Left renal pelvis (tissue), 4 donors: ENCODE measurements at regions not wholly inside any gene's neighbourhood (a gene's known extent, or its start where the extent isn't known, plus 50 kb on each side); places are given as distances from the start of the nearest gene placed in this dataset.
"Not testable (repeated sequence)": the region's sequence is repeated elsewhere in the genome, so short reads cannot be mapped to it uniquely, and the experiment has no call there.

Source experiments
- DNase-seq, 4 donors: peaks; one replicate each; pipeline ENCODE4 v3.0.0-alpha.2; 2013; ENCODE audit warnings: low read depth in 4 of 4, low spot score in 3 of 4

DNA sequence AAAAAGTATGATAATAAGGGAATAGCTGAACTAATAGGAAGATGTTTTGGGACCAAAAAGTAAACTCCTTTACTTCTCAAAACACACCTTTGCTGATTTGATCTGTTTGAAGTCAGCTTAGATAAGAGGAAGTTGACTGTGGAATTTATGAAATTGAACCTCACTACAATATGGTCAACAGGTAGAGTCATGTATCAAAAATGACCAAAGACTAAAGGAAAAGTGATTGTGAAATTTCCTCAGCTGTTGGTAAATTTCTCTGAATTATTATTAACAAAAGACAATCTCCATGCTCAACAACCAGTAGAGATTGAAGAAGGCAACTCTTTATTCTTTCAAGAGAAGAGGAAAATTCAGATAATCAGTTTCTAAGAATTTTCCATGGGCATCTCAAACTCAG lies 826.5 kb downstream of the KCNA4 start:
- no peak for DNase-seq

DNA sequence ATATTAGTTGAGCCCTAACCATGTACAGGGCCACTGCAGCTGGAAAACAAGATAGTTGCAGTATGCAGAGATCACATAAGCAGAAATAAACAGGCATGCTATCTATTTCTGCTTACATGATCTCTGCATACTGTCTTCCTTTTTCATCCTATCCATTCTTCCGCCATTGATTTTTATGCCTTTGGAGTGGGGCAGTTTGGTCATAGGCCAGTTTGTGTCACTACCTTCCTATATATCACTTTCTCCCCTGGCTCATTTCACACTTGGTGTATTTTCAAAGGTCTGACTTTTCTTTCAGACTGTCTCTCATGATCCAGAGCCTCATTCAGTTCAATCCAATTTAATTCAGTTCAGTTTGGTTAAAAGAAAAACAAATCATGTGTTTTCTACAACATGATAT lies 829.6 kb downstream of the KCNA4 start:
- DNase-seq = peak in 1 of 4 donors; percentile 22

DNA sequence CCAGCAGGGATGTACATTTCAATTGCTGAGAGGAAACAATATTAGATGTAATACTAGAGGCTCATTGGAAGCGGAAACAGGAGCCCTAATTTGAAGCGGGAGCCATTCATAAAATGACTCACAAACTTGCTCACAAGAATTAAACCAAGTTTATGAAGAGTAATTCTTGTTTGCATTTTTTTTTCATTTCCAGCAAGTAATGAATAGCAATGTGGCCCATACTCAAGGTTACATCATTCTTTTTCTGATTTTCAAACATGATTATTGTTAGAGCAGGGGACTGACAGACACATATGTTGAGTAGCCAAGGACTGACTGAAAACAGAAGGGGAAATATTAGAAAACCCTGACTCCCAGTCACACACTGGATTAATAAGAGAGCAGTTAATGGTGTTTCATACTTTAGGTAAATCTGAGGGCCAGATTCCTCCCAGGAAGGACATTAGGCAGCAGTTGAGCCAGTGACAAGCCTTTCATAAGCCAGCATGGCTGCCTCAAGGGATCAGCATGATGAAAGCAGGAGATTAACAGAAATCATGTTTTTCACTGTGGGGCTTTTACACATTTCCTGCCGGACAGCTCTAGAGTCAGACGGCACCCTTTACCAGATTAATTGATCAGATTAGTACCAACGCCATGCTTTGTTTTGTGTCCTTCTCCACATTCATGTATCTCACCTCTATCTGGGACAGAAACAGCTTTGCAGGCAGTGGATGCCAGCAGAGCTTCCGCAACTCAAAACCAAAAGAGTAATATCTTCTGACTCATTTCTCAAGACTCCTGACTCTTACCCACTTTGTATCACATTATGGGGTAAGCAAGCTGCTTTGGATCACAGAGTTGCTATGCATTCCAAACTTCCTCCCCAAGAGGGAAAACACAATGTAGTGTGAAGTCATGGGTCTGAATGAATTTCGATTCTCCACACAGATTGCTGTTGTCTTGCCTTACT lies 831.6 kb downstream of the KCNA4 start:
- no peak for DNase-seq

DNA sequence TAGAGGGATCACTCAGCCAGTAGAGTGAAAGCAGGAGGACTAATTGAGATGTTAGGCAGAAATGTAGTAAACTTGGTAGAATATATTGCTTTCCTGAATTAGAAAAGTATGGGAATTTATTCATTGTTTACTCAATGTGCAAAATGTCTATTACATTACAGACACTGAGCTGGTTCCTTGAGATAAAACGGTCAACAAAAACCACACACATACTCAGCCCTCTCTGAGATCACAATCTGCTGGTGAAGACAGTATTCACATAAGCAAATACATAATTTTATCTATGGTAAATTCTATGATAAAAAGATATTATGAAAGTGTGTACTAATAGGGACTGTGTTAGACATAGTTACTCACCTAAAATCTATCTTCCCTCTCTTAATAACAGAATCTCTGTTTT lies 833.5 kb downstream of the KCNA4 start:
- DNase-seq = no peak

DNA sequence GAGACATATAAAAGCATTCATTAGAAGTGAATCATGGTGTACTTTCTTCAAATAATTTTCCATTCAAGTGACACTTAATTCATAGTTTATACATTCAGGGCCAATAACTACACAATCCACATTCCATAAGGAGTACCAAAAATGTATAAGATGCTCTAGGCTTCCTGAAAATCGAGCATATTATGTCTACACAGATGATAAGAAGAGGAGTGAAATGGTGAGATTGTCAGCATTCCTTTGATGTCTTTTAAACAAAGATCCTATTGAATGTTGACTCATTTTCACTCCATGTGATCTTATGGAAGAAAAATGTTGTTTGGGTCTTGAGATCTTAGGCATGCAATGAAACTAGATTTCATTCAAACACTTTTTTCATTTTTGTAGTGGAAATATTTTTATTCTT lies 843.2 kb downstream of the KCNA4 start:
- no peak for DNase-seq

DNA sequence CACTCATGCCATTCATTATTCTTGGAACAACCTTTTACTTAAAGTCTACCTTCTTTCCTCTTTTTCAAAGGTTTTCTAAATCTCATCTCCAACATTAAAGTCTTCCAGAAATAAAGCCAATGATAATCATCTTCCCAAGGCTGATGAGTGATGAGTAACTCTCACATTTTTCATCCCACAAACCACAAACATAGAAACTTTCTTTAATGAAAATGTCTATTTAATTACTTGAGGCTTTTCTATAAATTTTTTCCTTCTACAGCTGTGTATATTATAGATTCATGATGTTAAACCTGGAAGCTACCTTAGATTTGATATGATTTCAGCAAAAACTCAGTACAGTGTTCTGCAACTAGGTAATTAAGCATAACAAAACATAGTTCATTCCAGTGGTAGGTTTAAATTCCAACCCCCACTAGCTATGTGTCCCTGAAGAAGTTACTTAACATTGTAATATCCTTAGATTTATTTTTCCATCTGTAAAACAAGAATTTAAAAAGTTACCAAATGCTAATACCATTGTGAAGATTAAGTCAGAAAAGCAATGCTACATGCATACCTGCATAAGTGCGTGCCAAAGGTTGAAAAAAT lies 845.4 kb downstream of the KCNA4 start:
- DNase-seq = no peak

DNA sequence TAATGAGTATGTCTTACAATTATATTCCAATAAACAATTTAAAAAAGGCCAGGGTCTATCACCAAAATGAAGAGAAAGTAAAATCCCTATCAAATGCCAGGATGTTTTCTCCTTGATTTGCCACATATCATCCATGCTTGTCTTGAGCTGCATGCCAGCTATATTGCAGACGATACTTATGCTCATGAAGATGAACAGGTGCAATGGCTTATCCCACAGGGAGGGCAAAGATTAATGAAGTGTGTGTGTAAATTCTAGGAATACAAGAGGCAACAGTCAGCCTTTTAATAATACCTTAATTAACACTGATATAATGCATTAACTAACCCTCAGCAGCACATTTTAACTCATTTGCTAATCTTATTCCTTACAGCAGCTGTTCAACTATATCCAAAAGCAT lies 850.5 kb downstream of the KCNA4 start:
- no peak for DNase-seq

DNA sequence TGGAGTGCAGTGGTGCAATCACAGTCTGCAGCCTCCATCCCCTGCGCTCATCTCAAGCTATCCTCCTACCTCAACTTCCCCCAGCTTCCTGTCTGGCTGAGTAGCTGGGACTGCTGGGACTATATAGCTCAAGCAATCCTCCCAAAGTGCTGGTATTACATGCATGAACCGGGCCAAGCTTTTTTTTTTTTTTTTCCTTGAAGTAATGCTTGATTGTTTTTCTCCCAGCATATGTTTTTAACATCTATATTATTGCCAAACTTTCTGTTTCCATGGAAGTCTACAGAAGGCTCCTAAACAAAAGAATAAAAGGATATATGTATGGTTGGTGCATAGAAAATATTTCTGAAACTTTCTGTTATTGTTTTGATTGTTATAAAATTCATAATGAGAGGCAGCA lies 853.6 kb downstream of the KCNA4 start:
- no peak for DNase-seq

DNA sequence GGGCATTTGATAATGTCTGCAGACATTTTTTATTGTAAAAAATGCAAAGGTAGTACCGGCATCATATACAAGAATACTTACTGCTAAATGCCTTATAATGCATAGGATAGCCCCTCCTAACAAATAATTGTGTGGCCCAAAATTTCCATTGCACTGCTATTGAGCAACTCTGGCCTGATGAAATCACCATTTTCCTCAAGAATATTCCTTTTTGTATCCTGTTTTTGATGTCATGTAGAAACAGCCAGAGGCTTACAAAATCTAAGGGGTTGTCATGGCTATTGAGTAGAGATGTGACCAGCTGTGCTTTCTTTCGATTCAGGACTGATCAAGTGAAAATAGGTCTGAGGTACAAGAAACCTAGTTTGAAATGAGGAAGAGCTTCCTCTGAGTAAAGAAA lies 854.3 kb downstream of the KCNA4 start:
- DNase-seq = no peak

DNA sequence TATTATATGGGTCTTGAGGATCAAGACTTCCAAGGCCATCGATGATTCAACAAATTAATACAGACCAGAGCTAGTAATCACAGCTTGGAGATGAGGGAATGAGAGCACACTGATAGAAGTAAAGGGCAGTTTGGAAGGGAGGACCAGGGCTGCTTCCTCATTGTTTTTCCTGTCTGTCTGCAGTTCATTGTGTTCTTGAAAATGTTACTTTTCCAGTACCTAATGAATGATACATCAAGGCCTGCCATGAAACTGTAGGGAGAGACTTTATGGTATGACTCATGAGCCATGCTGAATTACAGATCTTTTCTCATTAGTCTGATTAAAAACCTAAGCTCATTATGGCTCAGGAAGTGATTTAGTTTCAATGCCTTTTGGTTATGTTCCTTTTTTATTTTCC lies 855.6 kb downstream of the KCNA4 start:
- no peak for DNase-seq

DNA sequence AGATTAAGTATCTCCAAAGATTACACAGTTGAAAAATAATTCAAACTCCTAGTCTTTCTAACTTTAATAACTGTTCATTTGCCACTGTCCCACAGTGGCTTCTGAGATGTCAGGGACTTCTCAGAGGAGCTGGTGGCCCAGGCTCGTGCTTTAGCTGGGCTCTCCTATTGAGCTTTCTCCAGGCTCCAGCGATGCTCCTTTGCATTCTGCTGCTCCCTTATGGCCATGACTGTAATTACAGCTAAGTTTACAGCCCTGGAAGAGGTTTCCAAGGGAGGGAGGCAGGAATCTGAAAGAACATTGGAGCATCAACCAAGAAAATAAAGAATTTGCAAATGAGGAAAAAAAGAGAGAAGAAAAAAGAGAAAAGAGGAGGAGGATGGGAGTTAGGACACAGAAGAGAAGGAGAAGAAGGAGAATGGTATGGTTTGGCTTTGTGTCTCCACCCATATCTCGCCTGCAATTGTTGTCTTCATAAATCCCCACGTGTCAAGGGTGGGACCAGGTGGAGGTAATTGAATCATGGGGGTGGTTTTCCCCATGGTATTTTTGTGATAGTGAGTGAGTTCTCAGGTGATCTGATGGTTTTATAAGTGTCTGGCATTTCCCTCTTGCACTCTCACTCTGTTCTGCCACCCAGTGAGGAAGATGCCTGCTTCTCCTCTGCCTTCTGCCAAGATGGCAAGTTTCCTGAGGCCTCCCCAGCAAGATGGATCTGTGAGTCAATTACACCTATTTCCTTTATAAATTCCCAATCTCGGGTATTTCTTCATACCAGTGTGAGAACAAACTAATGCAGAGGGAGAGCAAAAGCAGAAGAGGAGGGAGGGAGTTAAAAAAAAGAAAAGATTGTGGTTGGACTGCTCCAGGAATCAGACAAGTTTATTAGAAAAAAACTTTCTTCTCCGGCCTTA lies 857.0 kb downstream of the KCNA4 start:
- peak; percentile 10 to 24 (median 20) for DNase-seq

DNA sequence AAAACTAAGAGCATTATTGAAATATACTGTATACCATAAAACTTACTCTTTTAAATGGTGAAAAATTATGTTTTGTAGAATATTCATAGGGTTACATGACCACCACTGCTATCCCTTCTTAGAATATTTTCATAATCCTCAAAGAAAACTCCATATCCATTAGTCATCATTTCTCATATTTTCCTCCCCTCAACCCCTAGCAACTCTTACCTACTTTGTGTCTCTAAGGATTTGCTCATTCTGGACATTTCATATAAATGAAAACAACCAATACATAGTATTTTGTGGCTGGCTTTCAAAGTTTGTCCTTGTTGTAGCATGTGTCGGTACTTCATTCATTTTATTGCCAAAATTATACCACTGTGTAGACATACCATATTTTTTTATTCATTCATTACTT lies 863.8 kb downstream of the KCNA4 start:
- no peak for DNase-seq

DNA sequence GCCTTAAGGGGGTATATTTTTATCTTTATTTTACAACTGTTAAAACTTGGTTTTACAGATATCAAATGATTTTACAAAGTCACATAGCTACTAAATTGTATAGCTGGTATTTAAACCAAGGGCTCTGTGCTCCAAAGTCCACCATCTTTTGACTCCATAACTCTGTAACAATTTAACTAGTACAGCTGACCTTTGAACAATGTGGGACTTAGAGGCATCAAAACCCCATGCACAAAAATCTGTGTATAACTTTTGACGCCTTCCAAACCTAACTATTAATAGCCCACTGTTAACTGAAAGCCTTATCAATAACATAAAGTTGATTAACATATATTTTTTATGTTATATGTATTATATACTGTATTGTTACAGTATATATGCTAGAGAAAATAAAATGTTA lies 874.3 kb downstream of the KCNA4 start:
- not testable (repeated sequence) for DNase-seq

DNA sequence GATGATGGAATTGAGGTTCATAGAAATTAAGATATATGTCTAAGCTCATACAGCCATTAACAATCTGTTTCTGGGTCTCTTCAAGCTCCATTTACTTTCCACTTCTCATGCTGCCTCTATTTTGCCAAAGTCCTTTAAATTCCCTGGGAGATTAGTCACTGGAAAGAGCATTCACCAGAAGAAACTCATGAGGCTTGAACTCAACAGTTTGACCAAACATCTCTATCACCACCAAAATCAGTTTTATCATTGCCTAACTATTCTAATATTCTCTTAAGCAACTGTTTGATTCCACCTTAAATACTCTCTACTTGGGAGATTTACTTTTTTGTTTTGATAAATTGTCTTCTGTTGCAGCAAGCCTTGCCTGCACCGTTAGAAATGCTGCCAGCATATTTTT lies 881.3 kb downstream of the KCNA4 start:
- no peak for DNase-seq

DNA sequence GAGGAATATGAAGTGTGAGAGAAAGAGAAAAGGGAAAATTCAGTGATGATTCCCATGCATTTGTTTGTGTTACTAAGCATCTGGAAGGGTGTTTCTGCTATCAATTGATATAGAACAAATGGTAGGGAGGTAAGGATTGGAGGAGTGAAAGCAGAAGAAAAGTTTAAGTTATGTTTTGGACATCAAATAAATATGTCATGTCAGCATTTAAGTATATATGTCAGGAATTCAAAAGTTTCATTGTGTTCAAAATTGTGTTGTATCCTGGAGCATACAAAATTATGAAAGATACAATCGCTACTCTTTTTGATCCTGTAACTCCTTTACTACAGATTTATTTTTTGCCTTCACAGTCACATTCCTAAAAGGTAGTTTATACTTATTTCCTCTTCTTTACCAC lies 885.8 kb downstream of the KCNA4 start:
- no peak for DNase-seq

DNA sequence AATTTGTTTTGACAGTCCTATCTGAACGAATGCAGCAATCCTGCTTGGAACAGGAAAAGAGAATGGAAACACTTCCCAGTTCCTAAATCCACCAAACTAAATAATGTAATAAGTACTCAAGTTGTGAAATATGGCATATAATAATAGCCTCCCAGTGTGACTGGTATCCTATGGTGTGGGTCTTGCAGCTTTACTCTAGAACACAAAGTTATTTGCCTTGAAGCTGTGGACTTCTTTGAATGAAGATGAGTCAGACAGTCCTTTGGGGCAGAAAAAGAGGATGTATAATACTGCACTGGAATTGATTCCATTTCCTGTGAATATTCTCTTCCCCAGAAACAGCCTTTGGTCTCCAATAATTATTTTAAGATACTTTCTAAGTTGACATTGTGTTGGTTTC lies 887.0 kb downstream of the KCNA4 start:
- no peak for DNase-seq

DNA sequence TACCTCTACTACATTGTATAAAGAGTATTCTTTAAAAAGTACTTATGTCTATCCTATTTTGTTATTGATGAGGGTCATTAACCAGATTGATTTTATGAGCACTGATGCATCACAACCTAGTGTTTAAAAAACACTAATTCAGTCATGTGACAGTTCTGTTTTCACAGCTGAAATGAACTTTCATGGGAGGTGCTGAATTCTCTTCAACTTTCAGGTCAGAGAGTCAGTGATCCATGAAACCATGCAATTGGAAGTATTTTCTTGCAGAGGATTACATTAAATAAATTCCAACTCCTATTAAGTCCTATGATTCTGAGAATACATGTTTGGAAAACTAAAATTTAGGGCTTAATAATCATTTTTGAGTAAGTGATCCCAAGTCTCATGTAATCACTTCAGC lies 889.4 kb downstream of the KCNA4 start:
- DNase-seq = peak in 2 of 4 donors; percentile 14 to 24

DNA sequence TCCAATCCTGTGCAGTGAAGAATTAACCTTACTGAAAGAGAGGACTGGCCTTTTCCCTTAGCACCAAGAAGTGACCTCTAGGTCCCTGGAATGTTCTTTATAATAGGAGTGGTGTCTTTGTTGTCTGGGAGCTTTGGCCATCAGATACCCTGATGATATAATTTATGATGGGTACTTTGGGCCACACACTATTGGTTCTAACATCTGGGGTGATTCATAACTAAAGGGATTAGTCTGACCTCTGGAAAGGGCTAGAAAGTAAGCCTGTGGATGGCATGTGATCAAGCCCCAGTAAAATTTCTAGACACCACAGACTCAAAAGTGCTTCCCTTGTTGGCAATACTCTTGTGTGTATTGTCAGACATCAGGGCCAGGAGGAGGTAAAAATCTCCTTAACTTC lies 891.2 kb downstream of the KCNA4 start:
- DNase-seq = no peak

DNA sequence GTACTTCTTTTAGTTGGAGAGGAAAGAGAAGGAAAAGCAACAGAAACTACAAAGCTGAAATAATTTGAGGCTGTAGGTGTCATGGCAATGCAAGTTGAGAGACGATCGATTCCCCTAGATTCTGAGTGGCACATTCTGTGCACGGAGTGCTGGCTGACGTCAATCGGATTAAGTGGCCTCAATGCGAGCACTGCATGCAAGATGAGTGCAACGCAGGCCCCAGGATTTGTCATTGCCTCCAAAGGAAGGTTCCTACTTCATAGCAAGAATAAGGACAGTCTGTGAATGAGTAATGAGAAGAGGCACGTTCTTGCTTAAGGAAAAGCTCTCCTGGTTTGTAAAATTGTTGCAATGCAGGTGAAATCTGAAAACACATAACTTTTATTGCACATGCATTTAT lies 892.4 kb downstream of the KCNA4 start:
- DNase-seq = no peak

DNA sequence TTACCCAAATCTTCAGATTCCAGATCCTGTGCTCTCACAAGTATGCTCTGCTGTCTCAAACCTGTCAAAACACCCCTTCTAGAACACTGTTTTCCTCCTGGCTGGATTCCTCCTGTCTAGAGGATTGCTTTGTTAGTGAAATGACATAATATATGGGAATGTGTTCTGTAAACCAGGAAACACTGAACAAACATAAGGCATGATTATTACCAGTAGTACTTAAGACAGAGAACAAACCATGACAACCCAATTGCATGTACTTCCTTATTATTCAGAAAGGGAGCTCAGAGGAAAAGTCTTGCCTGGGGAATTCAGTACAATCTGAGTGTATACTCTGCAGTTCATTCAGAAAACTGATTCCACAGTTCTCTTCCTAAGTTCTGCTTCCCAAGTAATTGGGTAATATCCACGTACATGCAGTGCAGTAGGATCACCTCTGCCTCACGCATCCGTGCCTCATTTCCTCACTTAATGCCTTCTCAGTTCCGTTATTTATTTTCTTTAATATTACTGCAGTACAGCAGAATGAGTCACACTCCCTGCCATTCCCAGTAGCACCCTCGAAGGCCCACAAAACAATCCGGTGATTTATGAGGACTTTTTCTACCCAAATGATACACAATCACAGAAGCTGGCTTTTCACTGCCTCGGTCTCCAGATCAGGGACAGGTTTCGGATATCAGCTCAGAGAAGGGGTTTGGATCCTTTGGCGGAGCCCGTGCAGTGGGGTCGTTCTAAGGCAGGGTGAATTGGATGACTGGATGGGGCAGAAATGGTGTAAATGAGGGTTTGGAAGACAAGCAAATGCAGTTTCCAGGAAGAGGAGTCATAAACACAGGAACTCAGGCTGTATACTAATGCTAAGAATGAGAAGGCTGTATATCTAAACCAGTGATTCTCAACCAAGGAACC lies 896.9 kb downstream of the KCNA4 start:
- no peak for DNase-seq
